NOMO-1 treated with dmso at 0.1 percent for 144 hours (cell line): ENCODE measurements at regions not wholly inside any gene's neighbourhood (a gene's known extent, or its start where the extent isn't known, plus 50 kb on each side); places are given as distances from the start of the nearest gene placed in this dataset.
"Not testable (repeated sequence)": the region's sequence is repeated elsewhere in the genome, so short reads cannot be mapped to it uniquely, and the experiment has no call there.

Experiments used
- DNase-seq: peaks from one replicate; lab custom pipeline; 2025; ENCODE audit not compliant: unreplicated experiment; lab: John Stamatoyannopoulos, UW

- no peak for DNase-seq
Measured at GRCh38 chr2:16247326-16248122, 307.2 kb downstream of the MYCN start.

GRCh38 chr2:16246911-16247310 lies 306.6 kb downstream of the MYCN start:
- no peak for DNase-seq

- no peak for DNase-seq
Measured at GRCh38 chr2:16246281-16246850, 306.0 kb downstream of the MYCN start.

- no peak for DNase-seq
Measured at GRCh38 chr2:16245481-16246054, 305.2 kb downstream of the MYCN start.

GRCh38 chr2:16244966-16245320 lies 304.6 kb downstream of the MYCN start:
- no peak for DNase-seq

GRCh38 chr2:16244153-16244965 lies 304.0 kb downstream of the MYCN start:
- no peak for DNase-seq

- DNase-seq = no peak
Measured at GRCh38 chr2:16243411-16243996, 303.2 kb downstream of the MYCN start.

- DNase-seq = no peak
Measured at GRCh38 chr2:16242906-16243305, 302.6 kb downstream of the MYCN start.

GRCh38 chr2:16241166-16242160 lies 301.1 kb downstream of the MYCN start:
- DNase-seq = no peak

GRCh38 chr2:16240402-16240801 lies 300.1 kb downstream of the MYCN start:
- DNase-seq = no peak

- no peak for DNase-seq
Measured at GRCh38 chr2:16239296-16239850, 299.0 kb downstream of the MYCN start.

- no peak for DNase-seq
Measured at GRCh38 chr2:16238786-16239185, 298.4 kb downstream of the MYCN start.

- DNase-seq = no peak
Measured at GRCh38 chr2:16238001-16238761, 297.8 kb downstream of the MYCN start.

- DNase-seq = no peak
Measured at GRCh38 chr2:16235747-16236146, 295.4 kb downstream of the MYCN start.

GRCh38 chr2:16235291-16235690 lies 294.9 kb downstream of the MYCN start:
- not testable (repeated sequence) for DNase-seq

- DNase-seq = no peak
Measured at GRCh38 chr2:16228951-16229350, 288.6 kb downstream of the MYCN start.

GRCh38 chr2:16228471-16228870 lies 288.1 kb downstream of the MYCN start:
- DNase-seq = no peak

GRCh38 chr2:16227811-16228462 lies 287.6 kb downstream of the MYCN start:
- no peak for DNase-seq
